Thyroid gland (tissue), 4 donors: ENCODE measurements at regions not wholly inside any gene's neighbourhood (a gene's known extent, or its start where the extent isn't known, plus 50 kb on each side); places are given as distances from the start of the nearest gene placed in this dataset.

ENCODE experiments used
- POLR2A ChIP-seq, 2 donors: fragments of 450-650 bp; IDR thresholded peaks; one replicate each; pipeline ENCODE4 v1.6.1; 2017; ENCODE audit warnings: antibody characterized with exemption in 2 of 2, mild to moderate bottlenecking in 2 of 2, moderate library complexity in 1 of 2
- TF ChIP-seq, protein P1 (sequence below), 6 experiments: fragments of 200-600 bp in 3 of 6; fragments of 450-650 bp in 3 of 6; sonication (generic) in 3 of 6; IDR thresholded peaks; one replicate each; pipeline ENCODE4 v1.5.1; 2016 to 2019; ENCODE audit warnings: antibody characterized with exemption in 6 of 6, mild to moderate bottlenecking in 2 of 6, inconsistent platforms in 1 of 6, moderate library complexity in 1 of 6

- TF ChIP-seq, protein P1, sequence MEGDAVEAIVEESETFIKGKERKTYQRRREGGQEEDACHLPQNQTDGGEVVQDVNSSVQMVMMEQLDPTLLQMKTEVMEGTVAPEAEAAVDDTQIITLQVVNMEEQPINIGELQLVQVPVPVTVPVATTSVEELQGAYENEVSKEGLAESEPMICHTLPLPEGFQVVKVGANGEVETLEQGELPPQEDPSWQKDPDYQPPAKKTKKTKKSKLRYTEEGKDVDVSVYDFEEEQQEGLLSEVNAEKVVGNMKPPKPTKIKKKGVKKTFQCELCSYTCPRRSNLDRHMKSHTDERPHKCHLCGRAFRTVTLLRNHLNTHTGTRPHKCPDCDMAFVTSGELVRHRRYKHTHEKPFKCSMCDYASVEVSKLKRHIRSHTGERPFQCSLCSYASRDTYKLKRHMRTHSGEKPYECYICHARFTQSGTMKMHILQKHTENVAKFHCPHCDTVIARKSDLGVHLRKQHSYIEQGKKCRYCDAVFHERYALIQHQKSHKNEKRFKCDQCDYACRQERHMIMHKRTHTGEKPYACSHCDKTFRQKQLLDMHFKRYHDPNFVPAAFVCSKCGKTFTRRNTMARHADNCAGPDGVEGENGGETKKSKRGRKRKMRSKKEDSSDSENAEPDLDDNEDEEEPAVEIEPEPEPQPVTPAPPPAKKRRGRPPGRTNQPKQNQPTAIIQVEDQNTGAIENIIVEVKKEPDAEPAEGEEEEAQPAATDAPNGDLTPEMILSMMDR (IDR thresholded peaks at IDR 0.05), result no peak
- no peak for TF ChIP-seq POLR2A (IDR thresholded peaks at IDR 0.05)
Measured at GRCh38 chr6:144408161-144408560, 123.0 kb downstream of the UTRN start.
